Fibroblast of the aortic adventitia (primary cell): ENCODE measurements at regions not wholly inside any gene's neighbourhood (a gene's known extent, or its start where the extent isn't known, plus 50 kb on each side); places are given as distances from the start of the nearest gene placed in this dataset.
A peak's percentile ranks its signal among the peaks of the same experiment; 100 is the strongest.

Source experiments
- DNase-seq: peaks from one replicate; pipeline ENCODE4 v3.0.0-alpha.2; 2010; ENCODE audit warnings: low read depth
- H3K4me3 ChIP-seq: 2 replicates; pipeline ENCODE4 v1.5.1; 2011; ENCODE audit warnings: low read depth, mild to moderate bottlenecking, control low read depth, low read length, moderate library complexity
- CTCF ChIP-seq: IDR thresholded peaks from 2 replicates; pipeline ENCODE4 v1.5.1; 2011; ENCODE audit warnings: mild to moderate bottlenecking, low read length, control low read depth, inconsistent platforms; ENCODE audit not compliant: insufficient read depth

GRCh38 chr3:174387736-174388135 is 471.4 kb upstream of the NAALADL2 start:
- no peak for TF ChIP-seq CTCF
- no peak for DNase-seq
- no peak overlapping the region for H3K4me3 ChIP-seq

- peak; percentile 54 for TF ChIP-seq CTCF
- no peak overlapping the region for H3K4me3 ChIP-seq
- DNase-seq: peak; percentile 75
These were observed 461.3 kb upstream of the NAALADL2 start for GRCh38 chr3:174397848-174398247.

GRCh38 chr3:174398761-174399160 is 460.4 kb upstream of the NAALADL2 start:
- DNase-seq: peak; percentile 44
- no peak for TF ChIP-seq CTCF
- H3K4me3 ChIP-seq: no peak overlapping the region

GRCh38 chr3:174403831-174404230 is 455.3 kb upstream of the NAALADL2 start:
- no peak overlapping the region for H3K4me3 ChIP-seq
- no peak for DNase-seq
- no peak for TF ChIP-seq CTCF

GRCh38 chr3:174408310-174408709 is 450.8 kb upstream of the NAALADL2 start:
- peak; percentile 43 for DNase-seq
- TF ChIP-seq CTCF: no peak
- H3K4me3 ChIP-seq: no peak overlapping the region

- TF ChIP-seq CTCF: no peak
- H3K4me3 ChIP-seq: no peak overlapping the region
- DNase-seq: no peak
These were observed 449.9 kb upstream of the NAALADL2 start for GRCh38 chr3:174409086-174409743.
